Right lung (tissue), 2 donors: ENCODE measurements at regions not wholly inside any gene's neighbourhood (a gene's known extent, or its start where the extent isn't known, plus 50 kb on each side); places are given as distances from the start of the nearest gene placed in this dataset.
"Not testable (repeated sequence)": the region's sequence is repeated elsewhere in the genome, so short reads cannot be mapped to it uniquely, and the experiment has no call there.

Experiments used
- DNase-seq, 2 donors: peaks; one replicate each; pipeline ENCODE4 v3.0.0-alpha.2; 2013

DNA sequence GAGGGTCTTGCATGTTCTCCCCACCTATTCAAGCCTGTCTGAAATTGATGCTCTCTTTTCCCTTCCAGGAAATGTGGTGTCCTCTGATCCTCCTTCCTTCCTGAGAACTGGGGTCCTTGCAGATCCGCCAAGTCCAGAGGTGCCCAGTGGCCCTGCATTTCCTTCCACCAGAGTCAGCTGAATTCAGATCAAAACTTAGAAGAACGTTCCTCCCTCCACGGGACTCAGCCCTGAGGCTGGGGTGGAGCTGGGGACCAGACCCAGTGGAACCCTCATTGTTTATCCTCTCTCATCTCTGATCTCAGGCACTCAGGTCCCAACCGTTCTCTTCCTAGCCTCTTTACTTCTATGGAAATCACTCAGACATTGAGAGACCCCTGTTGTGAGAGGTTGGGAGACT is 477.3 kb downstream of the TSHZ3 start:
- no peak for DNase-seq

DNA sequence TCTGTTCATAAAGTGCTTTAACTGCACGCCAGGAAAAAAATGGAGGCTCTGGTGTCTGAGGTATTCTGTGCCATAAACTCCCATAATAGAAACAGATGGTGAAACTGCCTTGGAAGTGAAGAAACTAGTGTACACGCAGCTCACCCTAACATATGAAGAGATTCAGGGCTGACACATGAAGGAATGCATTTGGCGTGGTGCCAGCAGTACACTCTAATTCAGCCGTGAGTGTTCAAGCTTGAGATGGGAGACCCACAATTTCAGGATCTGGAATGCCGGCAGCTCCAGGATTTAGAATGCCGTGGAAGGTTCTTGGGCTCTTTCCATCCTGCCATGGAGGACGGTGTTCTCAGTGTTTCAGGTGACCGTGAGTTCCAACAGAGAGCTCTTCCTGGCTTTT is 478.4 kb downstream of the TSHZ3 start:
- DNase-seq = no peak

DNA sequence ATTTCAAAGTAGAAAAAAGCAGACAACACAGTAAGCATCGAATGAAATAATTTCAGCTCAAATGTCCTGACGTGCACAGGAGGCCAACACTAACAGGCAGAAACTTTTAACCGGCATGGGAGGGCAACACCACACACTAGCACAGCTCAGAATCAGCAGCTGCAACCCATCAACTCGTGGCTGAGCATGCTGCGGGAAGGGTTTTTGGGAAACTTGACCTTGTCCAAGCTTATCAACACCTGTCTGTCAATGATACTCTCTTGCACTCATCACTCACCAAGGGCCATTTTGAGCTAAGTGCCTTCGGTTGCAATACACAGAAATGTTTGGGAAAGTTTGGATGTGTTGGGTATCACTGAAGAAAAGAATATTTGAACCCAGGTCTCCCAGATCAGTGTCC is 483.7 kb downstream of the TSHZ3 start:
- no peak for DNase-seq

DNA sequence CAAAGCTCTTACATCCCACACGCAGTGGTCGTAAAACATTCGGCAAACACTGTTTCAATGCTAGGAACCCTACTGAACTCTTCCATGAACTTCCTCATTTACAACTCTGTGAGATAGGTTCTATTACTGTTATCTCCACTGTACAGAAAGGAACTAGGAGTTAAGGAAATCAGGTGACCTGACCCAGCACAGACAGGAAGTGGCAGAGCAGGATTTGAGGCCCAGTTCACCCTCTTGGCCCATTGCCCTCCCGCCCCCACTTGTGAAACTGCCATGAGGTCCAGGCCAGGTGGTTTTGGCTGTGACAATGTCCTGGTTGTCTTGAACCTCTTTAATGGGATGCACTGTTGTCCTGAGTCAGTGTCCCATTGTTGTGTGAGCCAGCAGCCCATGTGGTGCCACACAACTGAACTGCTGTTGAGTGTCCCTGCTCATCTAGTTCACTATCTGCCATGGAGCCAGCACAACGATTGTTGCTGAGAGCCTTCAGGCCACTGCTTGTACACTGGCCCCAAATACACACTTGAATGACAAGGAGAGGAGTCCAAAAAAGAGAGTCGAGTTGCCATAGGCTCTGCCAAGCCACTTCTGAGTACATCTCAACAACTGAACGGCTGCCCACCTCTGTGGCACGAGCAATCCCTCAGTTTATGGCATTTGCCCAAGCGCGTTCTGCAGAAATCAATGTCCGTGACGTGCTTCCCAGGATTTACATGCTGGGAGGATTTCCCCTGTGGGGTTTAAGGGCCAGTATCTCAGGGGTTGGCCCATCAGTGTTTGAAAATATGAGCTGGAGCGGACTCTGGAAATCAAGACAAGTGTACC is 484.6 kb downstream of the TSHZ3 start:
- DNase-seq = no peak

DNA sequence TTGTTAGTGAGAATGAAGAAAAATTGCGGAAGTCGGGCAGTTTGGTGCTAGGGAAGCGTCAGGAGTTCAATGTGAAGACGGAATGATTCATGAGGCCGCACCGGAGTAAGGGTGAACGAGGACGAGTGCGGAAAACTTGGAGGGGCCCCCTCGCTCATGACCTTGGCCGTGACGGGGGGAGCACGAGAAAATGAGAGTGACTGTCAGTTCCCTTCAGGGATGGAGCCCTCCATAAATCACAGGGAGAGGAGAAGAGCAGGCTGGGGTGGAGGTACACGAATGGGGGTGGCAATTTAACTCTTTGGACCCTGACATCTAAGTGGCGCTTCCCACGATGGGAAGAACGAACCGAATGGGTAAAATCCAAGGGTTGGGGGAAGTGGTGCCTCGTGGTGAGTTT is 486.4 kb downstream of the TSHZ3 start:
- no peak for DNase-seq

DNA sequence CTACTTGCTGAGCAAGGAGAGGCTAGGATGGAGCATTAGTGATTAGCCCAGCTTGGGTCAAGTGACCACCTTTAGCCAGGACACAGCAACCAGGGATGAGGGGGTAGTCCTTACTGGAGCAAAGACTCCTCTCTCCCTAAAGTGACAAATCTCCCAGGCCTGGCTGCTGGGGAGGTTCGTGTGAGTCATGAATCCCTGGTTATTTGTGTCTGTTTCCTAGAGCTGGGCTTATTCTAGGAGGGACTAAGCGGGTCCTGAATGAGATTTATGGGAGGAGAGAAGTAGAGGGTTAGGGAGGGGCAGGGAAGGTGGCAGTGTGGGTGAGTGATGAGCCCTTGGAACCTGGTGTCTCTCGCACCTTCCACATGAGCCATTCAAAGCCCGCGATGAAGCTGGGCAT is 487.3 kb downstream of the TSHZ3 start:
- no peak for DNase-seq

DNA sequence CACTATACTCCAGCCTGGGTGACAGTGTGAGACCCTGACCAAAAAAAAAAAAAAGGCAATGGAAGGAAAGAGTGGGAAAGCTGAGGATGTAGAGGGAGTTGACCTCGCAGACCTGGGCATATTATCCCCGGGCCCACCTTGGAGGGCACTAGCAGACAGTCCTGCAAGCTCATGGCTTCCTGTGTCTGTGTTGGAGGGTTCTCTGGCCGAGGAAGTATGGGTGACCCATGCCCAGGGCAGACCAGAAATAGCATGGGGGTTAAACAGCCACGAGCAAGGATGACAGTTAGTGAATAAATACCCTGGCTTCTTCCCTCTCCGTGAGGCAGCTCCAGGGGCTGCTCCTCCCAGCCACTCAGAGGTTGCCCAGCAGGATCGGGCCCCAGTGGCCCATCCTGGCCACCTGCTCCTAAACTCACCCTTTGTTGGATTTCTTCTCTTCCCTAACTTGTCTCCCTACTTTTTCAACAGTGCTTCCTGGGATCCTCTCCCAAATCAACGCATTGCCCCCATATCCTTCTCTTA is 485.8 kb downstream of the ZNF536 start:
- DNase-seq = no peak

DNA sequence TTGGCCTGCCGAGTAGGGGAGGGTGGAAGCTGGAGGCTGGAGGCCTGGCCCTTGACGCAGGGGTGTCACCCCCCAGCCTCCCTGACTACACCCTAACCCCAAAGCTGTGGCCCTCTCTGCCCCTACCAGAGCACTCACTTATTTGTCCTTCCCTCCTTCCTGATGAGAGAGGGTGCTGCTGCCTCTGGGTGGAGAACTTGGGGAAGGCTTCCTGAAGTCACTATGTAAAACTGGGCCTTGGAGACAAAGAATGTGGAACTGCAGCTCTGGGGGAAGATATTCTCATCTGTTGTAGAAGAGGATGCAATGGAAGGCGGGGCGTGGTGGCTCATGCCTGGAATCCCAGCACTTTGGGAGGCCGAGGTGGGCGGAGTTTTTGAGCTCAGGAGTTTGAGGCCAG is 485.2 kb downstream of the ZNF536 start:
- DNase-seq = no peak

DNA sequence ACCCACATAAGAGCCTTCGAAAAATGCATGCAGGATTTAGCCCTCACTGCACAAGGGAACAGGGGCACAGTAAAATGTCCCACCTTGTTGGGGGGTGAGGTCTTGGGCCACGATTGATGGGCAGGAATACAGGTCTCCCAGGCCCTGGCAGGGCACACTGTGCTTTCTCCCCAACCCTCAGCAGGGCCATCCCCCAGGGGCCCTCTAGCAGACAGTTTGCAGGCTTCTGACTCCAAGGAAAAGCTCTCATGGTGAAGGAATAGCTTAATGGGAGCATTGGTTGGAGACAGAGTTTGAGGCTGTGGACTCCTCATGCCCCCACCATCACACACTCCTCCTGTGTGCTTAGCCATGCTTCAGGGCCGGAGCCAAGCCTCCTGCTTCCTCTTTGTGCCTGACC is 484.6 kb downstream of the ZNF536 start:
- no peak for DNase-seq

DNA sequence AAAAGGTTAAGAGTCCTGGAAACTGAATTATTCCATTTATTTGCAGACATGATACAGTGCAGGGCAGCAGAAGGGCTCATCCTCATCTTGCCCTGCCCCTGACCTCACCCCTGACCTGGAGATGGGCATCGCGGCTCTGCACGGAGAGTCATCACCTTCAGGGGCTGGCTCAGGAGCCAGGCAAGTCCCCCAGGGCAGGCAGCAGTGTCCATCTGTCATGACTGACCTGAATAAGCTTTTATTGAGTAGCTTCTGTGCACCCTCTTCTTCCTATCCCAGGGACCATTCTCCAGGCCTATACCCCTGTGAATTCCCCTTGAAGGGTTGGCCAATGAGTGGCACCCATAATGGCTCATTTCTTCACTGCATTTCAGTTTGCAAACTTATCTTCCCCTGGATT is 484.2 kb downstream of the ZNF536 start:
- no peak for DNase-seq

DNA sequence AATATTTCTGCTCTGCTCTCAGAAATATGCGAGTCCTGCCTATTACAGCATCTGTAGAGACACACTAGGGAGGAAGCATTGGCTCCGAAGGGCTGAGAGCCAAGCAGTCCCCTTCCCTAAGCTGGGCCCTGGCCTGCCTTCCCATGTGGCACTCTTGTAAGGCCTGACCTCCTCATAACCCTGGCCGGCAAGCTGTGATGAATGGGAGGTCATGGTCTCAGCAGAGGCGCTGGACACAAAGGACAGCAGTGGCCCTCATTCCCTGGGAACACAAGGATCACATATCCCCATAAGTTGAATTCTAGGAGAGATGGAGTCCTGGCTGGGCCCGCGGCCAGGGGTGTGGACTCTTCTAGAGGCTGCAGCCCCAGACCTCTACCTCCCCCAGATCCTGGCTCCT is 483.3 kb downstream of the ZNF536 start:
- DNase-seq = no peak

DNA sequence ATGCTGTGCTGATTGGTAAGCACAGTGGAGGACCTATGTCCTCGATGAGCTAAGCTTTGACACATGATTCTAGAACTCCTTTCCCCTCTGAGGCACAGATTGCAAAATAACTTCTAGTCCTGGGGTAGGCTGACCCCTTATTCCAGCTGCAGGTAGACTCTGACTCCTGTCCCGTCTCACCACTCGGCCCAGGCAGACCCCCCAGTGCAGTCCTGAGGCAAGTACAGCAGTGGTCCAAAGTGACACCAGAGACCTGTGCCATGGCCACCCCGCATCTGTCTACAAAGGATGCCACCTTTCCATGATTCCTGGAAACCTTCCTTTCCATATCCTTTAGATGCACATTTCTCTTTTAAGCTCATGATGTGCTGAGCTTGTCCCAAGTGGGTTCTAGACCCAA is 482.5 kb downstream of the ZNF536 start:
- DNase-seq = no peak

DNA sequence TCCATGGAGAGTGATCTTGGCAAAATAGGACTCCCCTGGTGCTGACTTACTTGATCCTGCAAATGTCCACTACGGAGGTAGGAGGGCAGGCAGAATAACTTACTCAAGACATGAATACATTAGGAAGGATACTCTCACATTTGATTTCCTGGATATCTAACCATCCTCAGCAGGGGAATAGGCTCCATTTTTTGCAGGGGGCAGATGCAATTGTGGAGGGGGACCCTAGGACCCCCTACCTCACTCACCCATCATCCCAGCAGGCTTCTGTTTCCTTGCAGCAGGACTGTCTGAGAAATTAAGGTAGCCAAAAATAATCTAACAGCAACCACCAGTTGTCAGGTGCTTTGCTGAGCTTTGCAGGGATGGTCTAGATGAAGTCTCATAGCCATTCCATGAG is 482.0 kb downstream of the ZNF536 start:
- DNase-seq = no peak

DNA sequence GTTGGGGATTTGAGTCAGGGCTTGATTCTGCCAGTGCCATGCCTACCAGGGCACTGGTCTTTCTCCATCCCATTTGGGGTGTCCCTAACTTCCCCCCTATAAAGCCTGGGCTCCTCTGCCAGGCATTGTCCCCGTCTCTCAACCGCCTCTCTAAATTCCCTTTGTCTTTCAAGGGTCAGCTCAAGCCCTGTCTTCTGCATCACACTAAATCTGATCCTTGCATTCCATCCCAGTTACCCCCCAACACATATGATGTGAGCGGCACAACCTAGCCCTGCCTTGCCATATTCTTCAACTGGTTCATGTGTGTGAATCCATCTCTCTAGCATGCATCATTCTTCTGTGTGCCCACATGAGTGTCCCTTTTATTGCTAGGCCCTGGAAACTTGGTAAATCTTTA is 480.9 kb downstream of the ZNF536 start:
- DNase-seq = no peak

DNA sequence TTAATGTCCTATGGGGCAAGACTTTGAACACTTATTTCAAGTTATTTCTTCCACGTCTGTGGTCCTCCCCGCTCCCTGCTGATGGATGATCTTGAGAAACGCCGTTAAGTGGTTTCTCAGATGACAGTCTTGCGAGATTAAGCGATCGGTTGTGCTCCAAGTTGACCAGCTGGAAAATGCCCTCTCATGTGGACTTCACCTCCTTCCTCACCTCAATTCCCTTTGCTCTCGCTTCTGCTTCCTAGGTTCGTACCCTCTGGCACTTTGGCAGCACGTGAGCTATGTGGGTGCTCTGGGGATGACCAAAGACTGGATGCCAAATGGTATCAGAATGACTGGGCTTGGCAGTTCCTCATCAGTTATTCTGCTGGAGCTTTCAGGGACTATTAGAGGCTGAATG is 480.0 kb downstream of the ZNF536 start:
- DNase-seq = no peak

DNA sequence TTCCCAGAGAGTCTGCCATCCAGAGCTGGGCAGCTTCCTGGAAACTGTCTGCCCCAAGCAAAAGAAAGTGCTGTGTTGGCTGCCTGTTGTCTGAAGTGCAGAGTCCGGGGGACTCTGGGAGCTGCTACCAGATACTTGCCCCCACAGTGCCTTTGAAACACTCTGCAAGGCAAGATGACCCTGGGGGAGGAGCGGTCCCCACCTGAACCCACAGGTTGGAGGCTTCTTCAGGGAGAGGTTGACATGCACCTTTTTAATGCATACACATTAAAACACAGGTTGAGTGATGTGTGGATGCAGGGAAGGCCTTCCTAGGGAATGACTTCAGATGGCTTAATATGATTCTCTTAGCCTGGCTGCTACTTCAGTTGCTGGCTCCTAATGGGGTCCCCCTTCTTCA is 479.5 kb downstream of the ZNF536 start:
- DNase-seq = no peak

DNA sequence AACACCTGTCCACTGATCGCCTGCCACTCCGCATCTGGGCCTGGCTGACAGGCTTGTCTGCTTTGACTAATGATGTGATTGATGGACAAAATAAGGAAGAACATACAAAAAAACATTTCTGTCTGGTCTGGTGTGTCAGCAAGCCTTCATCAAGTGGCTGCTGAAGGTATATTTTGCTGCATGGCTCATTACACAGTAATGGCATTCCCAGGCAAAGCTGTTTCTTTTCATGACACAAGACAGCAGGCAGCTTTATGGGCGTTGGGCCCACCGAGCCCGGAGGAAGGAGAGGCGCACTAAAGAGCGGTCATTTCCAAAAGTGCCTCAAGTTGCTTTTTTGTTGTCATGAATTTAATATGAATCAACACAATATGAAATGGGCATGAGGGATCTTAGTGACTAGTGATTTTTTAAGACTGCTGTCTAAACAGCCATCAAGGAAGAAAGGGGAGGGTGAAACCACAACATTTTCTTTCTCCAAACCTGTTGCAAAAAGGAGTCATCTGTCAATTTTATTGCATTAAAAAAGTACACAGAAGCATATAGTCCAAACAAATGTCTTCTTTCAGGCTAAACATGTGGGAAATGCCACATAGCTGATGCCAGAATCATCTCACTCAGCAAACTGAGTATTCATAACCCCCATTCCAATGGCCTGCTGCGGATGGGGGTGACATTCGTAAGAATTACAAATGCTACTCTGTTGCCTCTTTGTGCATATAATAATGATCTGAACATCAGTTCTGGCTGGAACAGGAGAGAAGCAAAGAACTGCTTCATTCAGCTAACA is 476.6 kb downstream of the ZNF536 start:
- DNase-seq = peak; percentile 32 to 45

DNA sequence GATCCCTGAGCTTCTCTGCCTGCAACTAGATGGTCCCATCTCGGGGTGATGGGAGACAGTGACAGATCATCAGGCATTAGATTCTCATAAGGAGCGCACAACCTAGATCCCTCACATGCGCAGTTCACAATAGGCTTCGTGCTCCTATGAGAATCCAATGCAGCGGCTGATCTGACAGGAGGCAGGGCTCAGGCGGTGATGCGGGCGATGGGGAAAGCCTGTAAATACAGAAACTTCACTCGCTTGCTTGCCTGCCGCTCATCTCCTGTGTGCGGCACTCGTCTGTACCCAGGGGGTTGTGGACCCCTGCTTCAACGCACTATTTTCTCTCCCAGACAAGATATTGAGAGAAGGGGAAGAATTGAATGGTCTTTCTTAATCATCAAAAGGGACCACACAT is 473.9 kb downstream of the ZNF536 start:
- DNase-seq = no peak

DNA sequence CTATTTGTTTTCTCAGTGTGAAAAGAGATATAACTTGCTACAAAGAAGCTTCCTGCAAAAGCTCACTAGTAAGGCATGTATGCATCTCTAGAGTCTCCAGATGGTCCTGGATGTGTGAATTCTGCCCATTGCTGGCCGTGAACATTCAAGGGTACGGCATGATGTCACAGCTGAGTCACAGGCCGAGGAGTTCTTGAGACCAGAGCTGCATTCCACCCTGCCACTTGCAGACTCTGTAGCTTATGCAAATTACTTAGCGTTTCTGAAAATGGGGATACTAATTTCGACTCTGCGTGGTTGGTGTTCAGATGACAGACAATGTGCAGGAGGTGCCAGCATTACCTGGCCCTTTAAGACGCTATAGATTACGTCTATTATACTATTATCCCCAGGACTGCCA is 470.7 kb downstream of the ZNF536 start:
- no peak for DNase-seq

DNA sequence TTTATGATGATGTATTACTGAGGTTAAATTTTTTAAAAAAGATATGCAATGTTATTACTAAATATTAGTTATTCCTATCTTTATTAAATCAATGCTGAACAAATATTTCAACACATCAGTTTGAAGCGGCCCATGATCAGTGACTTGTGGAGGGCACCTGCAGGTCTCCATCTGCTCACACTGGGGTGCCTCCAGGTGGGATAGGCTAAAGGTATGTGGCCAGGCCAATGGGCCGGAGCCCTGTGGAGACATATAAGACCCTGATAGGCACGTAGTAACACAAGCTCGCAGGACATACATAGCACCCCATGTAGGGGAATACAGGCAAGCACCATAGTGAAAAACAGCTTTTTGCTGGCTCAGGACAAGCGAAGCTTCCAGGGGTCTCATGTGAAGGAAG is 469.8 kb downstream of the ZNF536 start:
- DNase-seq = no peak

DNA sequence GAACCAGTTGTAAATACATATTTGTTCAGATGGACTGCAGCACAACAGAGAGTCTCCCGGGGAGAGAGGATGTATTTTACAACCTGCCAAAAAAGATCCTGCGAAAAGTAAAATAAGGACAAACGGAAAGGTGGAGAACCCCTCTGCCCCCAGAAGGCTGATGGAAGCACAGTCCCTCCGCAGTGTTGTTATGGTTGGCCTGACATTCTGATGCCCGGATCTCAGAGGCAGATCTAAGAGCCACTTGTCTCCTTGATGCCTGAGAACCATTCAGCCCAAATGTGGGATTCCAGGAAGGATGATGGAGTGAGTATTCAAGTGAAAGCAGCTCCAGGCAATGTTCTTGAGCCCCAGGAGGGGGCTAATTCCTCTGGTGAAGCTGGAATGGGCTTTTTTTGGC is 458.7 kb downstream of the ZNF536 start:
- DNase-seq = no peak

DNA sequence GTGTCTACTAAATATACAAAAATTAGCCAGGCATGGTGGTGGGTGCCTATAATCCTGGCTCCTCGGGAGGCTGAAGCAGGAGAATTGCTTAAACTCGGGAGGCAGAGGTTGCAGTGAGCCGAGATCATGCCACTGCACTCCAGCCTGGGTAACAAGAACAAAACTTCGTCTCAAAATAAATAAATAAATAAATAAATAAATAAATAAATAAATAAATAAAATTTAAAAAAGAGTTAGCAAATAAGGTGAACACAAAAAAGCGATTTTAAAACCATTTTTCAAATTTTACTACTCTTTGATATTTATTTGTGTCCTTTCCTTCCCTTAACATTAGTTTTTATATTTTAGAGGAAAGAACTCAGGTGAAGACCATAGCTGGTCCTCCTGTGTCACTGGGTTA is 453.3 kb downstream of the ZNF536 start:
- not testable (repeated sequence) for DNase-seq

DNA sequence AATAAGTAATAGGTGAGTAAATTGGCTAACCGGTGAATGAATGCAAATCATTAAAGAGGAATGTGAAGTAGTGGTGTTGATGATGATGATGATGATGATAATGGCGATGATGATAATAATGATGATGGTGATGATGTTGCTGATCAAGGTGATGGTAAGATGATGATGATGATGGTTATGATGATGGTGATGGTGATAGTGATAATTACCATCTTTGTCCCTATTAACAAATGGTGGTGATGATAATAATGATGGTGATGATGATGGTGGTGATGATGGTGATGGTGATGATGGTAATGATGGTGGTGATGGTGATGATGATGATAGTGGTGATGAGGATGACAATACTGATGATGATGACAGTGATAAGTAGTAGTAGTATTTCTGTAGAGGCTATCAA is 452.6 kb downstream of the ZNF536 start:
- DNase-seq = no peak
